NCI-H2081 treated with DMSO at 0.1 percent for 48 hours (cell line): ENCODE measurements at regions not wholly inside any gene's neighbourhood (a gene's known extent, or its start where the extent isn't known, plus 50 kb on each side); places are given as distances from the start of the nearest gene placed in this dataset.
"Not testable (repeated sequence)": the region's sequence is repeated elsewhere in the genome, so short reads cannot be mapped to it uniquely, and the experiment has no call there.

Experiments
- DNase-seq: peaks from one replicate; lab custom pipeline; 2025; lab: John Stamatoyannopoulos, UW

DNA sequence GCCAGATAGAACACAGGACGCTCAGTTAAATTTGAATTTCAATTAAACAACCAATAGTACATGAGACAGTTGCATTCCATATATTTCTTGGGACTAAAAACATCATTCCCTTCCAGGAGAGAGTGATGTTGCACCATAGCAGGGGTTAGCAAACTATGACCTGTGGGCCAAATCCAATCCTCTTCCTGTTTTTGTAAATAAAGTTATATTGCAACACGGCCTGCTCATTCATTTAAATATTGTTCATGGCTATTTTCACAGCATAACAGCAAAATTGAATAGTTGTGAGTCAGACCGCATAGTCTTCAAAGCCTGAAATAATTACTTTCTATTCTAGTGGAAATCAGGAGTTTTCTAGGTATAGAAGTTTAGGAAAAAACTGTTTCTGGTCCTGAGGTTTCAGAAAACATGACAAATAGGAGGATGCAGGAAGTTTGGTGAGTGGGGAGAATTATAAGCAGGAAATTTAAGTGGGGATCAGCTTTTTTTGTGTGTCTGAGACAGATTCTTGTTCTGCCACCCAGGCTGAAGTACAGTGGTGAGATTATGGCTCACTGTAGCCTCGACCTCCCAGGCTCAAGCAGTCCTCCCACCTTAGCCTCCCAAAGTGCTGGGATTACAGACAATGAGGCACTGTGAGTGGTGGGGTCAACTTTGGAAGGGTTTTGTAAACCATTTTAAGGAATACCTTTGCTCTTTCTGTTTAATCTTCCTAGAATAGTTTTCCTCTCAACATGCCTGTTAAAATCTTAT lies 131.5 kb downstream of the SOCS6 start:
- DNase-seq = no peak

DNA sequence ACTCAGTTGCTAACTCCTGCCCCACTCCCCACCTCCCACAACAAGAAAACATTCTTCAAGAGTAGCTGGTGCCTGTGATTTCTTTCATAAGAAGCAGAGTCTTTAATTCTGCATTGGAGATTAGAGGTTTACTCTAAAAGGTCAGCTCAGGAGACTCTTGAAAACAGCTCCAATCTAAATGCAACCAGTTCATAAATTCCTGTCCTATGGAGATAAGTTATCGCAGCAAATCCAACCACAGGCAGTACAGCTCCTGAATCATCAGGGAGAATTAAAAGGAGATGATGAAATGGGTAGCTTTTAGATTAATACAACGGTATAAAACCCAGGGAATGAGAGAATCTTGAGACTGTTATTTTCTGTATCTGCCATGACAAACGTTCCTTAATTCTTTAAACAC lies 130.7 kb downstream of the SOCS6 start:
- no peak for DNase-seq

DNA sequence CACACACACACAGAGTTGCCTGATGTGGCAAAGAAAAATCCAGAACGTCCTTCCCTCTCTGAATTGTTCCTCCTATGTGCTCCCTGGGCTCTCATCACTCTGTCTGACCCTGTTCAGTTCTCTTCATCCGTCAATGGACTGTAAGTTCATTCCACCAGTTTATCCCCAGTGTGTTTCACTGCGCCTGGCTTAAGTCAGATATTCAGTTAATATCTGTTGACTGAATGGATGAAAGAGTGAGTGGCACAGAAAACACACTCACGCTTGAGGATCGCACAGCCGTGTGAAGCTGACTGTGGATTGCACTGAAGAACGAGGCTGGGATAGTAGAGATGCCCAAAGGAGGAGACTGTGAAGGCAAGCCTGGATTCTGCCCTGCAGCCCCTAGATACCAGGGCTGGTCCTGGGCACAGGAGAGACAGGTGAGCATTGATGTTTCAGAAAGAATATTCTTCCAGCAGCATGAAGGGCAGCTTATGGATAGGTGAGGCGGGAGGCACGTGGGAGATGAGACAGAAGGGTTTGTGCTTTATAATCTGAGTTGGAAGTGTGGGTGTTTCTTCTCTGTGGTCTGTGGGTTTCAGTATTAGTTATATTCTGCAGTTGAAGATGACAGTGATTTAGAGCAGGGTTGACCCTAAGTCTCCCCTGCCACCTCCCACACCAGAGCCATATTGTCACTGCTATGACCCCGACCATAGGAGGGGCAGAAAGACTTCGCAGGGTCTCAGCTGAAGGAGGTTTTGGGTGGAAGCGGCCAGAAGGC lies 129.9 kb downstream of the SOCS6 start:
- no peak for DNase-seq

DNA sequence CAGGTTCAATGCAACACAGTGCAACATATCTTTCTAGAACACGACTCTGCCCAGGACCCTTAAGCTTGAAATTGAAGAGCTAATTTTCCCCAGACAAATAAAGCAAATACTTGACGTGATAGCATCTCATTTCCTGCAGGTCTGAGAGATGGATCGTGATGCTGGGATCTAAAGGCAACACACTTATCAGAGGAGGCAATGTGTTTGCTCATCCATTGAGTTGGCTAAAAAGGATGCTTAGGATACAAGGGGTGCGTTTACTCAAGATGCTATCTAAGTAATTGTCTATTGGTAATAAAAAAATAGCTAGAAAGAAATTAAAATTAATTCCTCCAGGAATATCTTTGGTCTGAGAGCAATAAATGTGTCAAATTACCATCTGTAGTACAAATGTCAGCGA lies 129.0 kb downstream of the SOCS6 start:
- DNase-seq = no peak

DNA sequence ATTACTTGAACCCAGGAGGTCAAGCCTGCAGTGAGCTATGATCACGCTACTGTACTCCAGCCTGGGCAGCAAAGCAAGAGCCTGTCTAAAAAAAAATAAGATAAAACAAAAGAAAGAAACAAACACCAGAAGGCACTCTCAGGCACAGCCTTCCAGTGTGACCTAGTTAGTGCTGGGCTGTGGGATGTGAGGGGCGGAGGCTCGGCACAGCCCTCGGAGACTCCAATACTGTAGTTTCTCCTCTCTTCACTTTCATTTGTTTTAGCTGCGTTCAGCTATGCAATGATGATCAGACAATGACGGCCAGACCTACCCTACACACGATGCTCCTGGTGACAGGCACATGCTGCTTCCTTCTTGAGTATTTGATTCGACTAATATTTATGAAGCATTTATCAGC lies 127.7 kb downstream of the SOCS6 start:
- no peak for DNase-seq

DNA sequence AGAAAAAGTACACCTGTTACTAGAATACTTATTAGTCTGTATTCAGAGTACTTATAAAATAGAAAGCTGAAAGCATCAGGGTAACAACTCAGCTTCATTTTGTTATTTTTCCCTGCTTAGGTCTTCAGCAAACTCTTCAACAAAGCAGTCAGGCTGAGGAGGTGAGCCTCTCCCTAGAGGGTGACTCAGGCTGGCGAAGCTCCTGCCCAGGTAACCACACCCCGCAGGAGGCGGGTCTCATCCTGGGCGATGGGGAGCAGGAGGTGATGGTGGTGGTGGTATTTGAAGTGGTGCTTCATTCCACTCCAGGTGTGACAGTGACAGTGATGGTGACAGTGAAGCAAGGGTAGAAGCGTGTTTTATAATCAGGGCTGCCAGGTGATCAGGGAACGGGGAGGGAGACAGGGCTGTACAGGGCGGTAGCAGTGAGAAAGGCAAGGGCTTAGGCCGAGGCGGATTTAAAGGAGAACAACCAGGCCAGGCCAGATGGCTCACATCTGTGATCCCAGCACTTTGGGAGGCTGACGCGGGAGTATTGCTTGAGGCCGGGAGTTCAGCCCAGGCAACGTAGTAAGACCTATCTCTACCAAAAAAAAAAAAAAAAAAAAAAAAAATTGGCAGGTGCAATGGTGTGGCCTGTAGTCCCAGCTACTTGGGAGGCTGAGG lies 127.1 kb downstream of the SOCS6 start:
- DNase-seq = no peak

DNA sequence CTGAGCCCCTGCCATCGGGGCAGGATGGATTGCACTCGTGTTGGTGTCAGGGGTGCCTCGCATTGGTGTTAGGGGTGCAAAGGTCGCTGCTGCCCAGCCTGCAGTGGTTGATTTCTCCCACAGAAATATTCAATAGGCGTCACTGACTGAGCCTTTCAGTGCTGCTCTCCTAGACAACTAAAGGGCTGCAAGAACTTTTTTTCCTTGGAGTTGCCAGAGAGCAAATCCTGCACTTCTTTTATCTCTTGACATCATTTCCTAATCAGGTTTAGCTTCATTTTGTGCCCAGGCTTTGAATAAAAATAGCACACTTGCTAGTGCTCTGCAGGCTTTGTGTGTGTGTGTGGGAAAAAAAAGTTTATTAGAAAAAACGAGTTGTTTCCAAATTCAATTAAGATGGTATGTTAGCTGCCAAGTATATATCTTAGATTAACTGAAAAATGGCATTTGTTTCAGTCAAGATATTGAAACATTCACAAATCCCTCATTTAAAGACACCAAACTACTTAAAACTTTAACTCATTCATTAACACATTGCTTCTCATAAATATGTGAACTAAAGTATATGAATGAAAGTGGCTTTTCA lies 125.6 kb downstream of the SOCS6 start:
- no peak for DNase-seq

DNA sequence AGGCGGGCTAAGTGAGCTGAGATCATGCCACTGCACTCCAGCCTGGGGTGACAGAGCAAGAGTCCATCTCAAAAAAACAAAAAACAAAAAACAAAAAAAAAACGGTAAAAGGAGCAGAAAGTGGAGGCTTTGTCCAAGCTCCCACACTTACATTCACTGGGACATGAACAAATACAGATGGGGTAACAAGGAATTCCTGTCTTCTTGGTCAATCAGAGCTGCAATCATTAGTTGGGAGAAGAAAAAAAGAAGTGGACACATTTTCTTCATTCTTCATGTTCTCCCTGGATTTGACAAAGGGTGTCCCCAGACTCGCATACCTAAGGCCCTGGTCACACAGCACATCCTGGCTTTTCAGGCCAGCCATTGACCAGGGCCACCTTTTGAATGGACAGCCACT lies 124.6 kb downstream of the SOCS6 start:
- DNase-seq = no peak

DNA sequence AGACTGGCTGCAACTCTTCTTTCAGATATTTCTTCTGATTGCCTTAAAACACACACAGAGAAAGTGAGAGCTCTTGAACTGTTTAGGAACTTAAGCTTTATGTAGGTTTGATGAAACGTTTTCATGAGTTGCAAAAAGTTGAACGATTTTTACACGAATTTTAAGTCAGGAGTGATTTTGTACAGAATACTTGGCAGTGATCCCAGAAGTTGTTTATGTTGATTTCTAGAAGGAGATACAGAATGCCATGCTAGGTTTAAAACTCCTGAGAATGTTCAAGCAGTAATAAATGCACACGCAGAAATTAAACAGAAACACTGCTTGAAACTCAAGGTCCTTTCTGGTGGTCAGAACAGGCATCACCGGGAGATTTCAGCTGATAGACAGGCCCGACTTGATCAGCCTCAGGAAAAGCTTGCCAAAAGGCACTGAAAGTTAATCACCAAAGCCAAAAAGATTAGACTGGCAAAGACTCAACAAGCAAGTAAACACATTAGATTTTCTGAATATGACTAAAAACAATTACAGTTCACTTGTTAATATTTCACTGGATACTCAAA lies 123.1 kb downstream of the SOCS6 start:
- no peak for DNase-seq

DNA sequence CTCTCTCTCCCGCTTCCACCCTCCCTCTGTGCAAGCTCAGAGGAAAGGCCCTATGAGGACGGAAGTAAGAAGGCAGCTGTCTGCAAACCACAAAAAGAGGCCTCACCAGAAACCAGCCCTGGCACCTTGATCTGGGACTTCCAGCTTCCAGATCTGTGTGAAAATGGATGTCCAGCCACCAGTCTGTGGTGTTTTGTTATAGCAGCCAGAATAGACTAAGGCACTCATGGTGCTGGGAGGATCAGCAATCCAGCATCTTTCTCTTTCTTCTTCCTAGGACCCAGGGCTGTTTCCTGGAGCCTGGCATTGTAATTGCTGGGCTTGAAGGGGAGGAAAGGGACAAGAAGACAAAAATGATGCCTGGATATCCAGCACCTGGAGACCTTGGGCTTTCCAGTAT lies 122.5 kb downstream of the SOCS6 start:
- no peak for DNase-seq

DNA sequence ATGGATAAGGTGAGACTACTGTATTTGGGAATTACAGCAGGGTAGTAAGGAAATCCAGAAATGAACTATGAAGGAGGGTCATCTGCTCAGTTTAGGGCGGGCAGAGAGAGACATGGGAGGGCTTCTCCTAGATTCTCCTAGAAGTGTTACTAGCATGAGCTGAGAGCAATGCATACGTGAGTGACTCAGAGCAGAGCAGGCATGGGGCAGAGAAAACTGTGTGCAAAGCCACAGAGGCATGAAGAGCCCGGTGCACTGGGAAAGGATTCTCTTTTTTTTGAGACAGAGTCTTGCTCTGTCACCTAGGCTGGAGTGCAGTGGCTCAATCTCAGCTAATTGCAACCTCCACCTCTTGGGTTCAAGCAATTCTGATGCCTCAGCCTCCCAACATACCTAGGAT lies 116.2 kb downstream of the SOCS6 start:
- DNase-seq = no peak

DNA sequence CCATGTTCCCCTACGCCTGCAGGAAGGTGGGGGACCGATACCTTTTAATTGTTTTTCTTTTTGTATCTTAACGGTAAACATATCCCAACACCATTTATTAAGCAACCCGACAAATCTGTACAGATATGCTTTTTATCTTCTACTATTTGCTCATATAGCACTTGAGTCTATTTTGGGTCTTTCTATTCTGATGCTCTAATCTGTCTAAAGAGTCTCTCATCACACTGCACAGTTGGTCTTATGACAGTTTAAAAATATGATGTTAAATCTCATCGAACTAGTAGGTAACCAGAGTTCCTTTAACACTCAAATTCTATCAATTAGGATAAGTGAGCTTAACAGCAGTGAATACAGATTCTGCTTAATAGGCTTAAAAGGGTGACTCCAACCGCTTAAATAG lies 111.6 kb downstream of the SOCS6 start:
- no peak for DNase-seq

DNA sequence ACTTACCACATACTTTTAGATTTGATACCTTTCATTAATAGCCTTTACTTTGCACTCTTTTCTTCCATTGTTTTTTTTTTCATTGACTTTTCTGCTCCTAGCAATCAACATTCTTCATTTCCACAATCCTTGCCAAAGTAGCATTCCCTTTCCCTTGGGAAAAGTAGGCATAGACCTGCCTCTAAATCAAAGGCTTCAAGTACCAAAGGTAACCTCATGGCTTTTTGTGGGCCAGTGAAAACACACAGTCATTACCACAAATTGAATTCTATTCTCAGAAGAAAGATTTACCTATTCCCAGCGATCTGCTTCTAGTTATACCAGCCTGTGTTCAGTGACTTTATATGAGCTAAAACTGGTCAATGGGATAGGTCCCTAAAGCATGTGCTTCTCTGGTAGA lies 109.2 kb downstream of the SOCS6 start:
- DNase-seq = no peak

DNA sequence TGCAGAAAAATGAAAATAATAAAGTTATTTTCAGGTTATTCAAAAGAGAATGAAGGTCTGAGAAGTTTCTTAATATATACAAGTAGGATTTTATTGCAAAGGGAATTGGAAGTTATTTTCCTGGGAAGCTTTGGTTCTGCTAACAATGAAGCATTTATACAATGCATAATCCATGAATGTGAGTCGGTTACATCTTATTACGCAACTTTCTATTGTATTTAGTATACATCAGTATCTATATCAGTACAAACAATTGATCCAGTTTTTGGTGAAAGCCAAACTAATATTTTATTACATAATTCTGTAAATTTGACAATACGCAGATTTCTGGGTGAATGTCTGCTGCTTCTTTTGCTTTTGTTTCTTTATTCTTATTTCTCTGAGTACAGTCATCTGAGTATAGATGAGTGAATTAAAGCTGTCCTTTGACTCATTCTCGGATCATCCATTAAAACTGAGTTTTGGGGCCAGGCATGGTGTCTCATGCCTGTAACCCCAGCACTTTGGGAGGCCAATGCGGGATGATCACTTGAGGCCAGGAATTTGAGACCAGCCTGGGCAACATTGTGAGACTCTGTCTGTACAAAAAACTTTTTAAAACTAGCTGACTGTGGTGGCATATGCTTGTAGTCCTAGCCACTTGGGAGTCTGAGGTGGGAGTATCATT lies 108.5 kb downstream of the SOCS6 start:
- DNase-seq = no peak

DNA sequence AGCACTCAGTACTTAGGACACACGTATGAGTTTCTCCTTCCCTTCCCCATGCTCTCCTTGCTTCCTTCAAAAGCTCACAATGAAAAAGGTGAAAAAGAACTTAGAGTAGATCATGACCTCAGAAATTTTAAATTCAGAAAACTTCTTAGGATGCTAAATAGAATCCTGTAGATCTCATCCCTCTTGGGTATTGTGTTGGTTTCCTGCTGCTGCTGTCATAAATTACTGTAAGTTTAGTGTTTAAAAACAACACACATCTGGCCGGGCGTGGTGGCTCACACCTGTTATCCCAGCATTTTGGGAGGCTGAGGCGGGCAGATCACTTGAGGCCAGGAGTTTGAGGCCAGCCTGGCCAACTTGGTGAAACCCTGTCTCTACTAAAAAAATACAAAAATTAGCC lies 106.9 kb downstream of the SOCS6 start:
- DNase-seq = not testable (repeated sequence)

DNA sequence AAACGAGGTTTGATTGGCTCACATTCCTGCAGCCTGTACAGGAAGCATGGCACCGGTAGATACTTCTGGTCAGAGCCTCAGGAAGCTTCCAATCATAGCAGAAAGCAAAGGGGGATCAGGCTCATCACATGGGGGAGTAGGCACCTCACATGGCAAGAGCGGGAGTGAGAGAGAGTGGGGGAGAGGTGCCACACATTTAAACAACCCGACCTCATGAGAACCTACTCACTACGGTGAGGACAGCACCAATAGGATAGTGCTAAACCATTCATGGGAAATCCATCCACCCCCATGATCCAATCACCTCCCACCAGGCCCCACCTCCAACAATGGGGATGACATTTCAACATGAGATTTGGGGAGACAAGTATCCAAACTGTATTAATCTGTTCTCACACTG lies 105.8 kb downstream of the SOCS6 start:
- DNase-seq = no peak

DNA sequence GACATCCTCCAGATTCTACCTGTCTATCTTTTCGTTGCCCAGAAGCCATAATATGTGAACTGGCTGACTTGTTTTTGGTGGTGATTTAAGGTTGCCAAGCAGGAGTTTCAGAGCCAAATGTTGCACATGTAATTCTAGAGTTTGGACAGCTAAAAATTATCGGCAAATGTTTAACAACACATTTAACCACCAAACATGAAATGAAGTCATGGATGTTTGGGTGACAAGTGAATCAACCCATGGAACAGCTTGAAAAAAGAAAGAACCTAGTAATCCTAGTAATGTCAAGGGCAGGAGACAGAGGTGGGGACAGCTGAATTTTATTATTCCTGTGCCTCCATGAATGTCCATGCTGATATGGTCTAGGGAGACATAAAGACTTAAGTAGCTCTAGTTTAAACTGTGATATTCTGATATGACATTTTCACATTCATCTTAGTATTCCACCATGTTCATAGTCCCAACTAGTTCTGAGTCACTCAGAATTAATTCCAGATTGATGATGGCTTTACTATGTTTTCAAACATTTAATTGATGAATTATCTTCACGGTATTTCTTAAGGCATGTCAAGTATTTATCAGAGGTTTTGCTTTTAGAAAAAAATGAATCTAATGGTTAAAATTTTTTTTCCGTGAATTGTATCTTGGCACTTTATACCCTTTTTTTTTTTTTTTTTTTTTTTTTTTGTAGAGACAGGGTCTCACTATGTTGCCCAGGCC lies 101.7 kb downstream of the SOCS6 start:
- no peak for DNase-seq

DNA sequence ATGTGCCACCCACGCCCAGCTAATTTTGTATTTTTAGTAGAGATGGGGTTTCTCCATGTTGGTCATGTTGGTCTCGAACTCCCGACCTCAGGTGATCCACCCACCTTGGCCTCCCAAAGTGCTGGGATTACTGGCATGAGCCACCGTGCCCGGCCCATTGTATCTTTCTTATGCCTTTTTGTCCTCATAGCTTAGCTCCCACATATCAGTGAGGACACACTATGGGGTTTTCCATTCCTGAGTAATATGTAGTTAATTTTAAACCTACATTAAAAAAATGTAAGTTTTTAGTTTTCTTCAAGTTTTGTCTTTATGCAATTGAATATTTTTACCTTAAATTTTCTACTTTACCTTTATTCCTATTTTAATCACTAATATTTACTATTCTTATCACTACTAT lies 100.2 kb downstream of the SOCS6 start:
- DNase-seq = not testable (repeated sequence)

DNA sequence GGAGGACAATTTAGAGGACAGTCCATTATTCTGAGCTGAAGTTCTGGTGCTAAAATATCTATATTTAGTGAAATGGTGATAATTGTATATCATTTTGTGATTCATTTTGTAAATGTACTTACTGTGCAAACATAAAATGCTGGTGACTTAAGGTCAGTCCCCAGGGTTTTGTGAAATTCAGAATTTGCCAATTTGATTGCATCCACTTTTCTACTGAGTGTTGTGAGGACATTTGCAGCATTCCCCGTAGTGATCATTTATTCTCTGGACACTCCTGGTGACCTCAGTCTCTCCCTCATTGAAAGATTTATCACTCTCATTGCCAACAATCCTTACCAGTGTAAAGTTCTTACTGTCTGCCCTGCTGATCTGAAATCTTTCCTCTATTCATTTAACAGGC lies 98.2 kb downstream of the SOCS6 start:
- peak; percentile 18 for DNase-seq

DNA sequence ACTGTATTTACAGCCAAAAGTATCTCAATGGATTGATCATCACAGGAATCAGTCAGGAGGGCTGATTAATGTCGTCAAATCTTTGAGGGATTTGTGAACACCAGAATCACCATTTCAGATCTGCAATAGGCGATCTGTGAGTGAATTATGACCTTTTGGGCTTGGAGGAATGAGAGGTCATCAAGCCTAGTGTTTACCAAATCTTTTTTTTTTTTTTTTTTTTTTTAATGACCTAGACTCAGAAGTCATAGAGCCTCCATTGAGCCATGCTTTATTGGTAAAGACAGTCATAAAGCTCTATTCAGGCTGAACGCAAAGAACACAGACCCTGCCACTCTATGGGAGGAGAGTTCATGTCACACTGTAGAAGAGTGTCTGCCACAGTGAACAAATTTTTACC lies 97.7 kb downstream of the SOCS6 start:
- no peak for DNase-seq

DNA sequence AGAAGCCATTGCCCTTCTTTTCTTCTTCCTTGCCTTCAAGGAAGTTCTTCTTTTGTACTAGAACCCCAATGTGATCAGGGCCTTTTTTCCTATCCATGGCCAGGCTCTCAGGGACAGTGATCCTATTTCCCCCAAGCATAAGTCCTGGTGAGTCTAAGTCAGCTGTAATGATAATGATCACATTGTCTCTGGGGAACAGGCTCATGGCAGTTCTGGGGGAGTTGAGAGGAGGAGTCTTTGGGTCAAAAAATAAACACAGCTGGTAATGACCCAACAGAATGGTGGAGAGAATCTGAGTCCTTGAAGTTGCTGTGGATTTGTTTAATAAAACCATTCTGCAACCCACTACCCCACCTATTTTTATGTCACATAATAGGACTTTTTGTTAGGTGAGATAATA lies 96.6 kb downstream of the SOCS6 start:
- DNase-seq = no peak
